Heart left ventricle (tissue), 16 donors: ENCODE measurements at regions not wholly inside any gene's neighbourhood (a gene's known extent, or its start where the extent isn't known, plus 50 kb on each side); places are given as distances from the start of the nearest gene placed in this dataset.

ENCODE experiments used
- ATAC-seq, 4 donors: fragments of 200-7000 bp; cut with Tn5 transposase; one replicate each; pipeline ENCODE4 v1.9.1; 2020 to 2022; ENCODE audit warnings: moderate library complexity in 4 of 4, mild to moderate bottlenecking in 3 of 4, moderate number of reproducible peaks in 1 of 4
- DNase-seq, 5 donors: peaks; one replicate each; pipeline ENCODE4 v3.0.0-alpha.2; 2020
- H3K27ac ChIP-seq, 12 donors: fragments of 200-600 bp; sonication (generic) in 4 of 12; one replicate each; pipeline versions ENCODE4 v1.5.0 to v1.8.0; 2016 to 2022; ENCODE audit warnings: mild to moderate bottlenecking in 2 of 12
- H3K27me3 ChIP-seq, 9 donors: fragments of 200-600 bp; sonication (generic) in 2 of 9; one replicate each; pipeline versions ENCODE4 v1.5.1 to v1.8.0; 2016 to 2022; ENCODE audit warnings: mild to moderate bottlenecking in 3 of 9
- H3K36me3 ChIP-seq, 9 donors: fragments of 200-600 bp; sonication (generic) in 2 of 9; one replicate each; pipeline versions ENCODE4 v1.5.0 to v1.8.0; 2018 to 2022; ENCODE audit warnings: mild to moderate bottlenecking in 2 of 9
- H3K4me1 ChIP-seq, 12 donors: fragments of 200-600 bp; sonication (generic) in 4 of 12; one replicate each; pipeline versions ENCODE4 v1.5.0 to v1.8.0; 2016 to 2022; ENCODE audit warnings: mild to moderate bottlenecking in 3 of 12
- H3K4me3 ChIP-seq, 12 donors: fragments of 200-600 bp; sonication (generic) in 4 of 12; one replicate each; pipeline versions ENCODE4 v1.5.0 to v1.8.0; 2017 to 2022; ENCODE audit warnings: mild to moderate bottlenecking in 9 of 12, moderate library complexity in 4 of 12
- H3K9me3 ChIP-seq, 12 donors: fragments of 200-600 bp; sonication (generic) in 4 of 12; one replicate each; pipeline versions ENCODE4 v1.5.0 to v1.8.0; 2016 to 2022; ENCODE audit warnings: mild to moderate bottlenecking in 1 of 12
- CTCF ChIP-seq, 12 donors: fragments of 200-600 bp; sonication (generic) in 4 of 12; IDR thresholded peaks; one replicate each; pipeline versions ENCODE4 v1.5.0 to v1.8.0; 2018 to 2022; ENCODE audit warnings: antibody characterized with exemption in 12 of 12, mild to moderate bottlenecking in 5 of 12
- POLR2A ChIP-seq, 2 donors: fragments of 450-650 bp; IDR thresholded peaks; one replicate each; pipeline ENCODE4 v1.6.1; 2017; ENCODE audit warnings: antibody characterized with exemption in 2 of 2, mild to moderate bottlenecking in 2 of 2, moderate library complexity in 2 of 2
- WGBS, 4 donors: extraction: QIAGEN DNeasy Blood & Tissue Kit in 2 of 4; methylation state at CpG; one replicate each; pipeline versions ENCODE4 v1.1.5 to v1.1.7; 2013 to 2018; 5-methylcytosine and 5-hydroxymethylcytosine counted together
- intact Hi-C, 10 donors: fragments of 100-400 bp; cut with DNase I; formaldehyde crosslinking; loops; one replicate each; pipeline versions ENCODE4 v1.11.1 to v1.14.2; 2022
- donor health status: ischemic (EF 13 %, LVEDD 7.1; RV severe dilation, severe dysfunction).
- donor health status: healthy with polysubstance abuse.
- donor health status: DM: no; HTN: yes; CAD: no.
- donor health status: DM: no; HTN: no; CAD: no.
- donor health status: ischemic (EF 25% LVEDD 6.9; RV normal size, moderate dysfunction).
- donor health status: ischemic (EF 25% LVEDD 5.7; RV mildly dilated, moderate dysfunction).
- donor health status: healthy.
- donor health status: DM: yes; HTN: yes; CAD: no.
- donor health status: ischemic (EF 35%, LVEDD 5.7; RV mildly dilated, moderate dysfunction).
- donor health status: nonischemic (EF 11% LVEDD 7.7; RV severe dilation, severe dysfunction).
- donor health status: DM: yes; HTN: yes; CAD: no.
- donor health status: PGD.
- donor health status: ischemic (EF 29% LVEDD 5.4; RV normal size, mild dysfunction).
- donor health status: nonischemic (EF 23%, LVEDD 6.1; RV moderate dilation, normal function).

- no peak overlapping the region for H3K4me3 ChIP-seq
- H3K27me3 ChIP-seq = no peaks in the 10 kb centered on the region
- no peaks in the 10 kb centered on the region for H3K4me1 ChIP-seq
- WGBS, 4 donors = 39 to 60% (median 54%) methylated on average over 3 of the region's 3 CpGs
- ATAC-seq (no peak), DNase-seq (no peak)
- peaks cover 0 to 5% (median 0%) of the 10 kb centered on the region in 12 donors for H3K9me3 ChIP-seq
- TF ChIP-seq POLR2A (IDR thresholded peaks at IDR 0.05) (no peak), CTCF (IDR thresholded peaks at IDR 0.05) (no peak)
- H3K36me3 ChIP-seq = no peaks in the 10 kb centered on the region
- H3K27ac ChIP-seq = no peak overlapping the region
- intact Hi-C loops = no loop called here
Measured at GRCh38 chr16:77488652-77489051, 53.8 kb upstream of the ADAMTS18 start.

- intact Hi-C loops = no loop called here
- Histone ChIP-seq H3K9me3 (peaks cover 0 to 5% (median 0%) of the 10 kb centered on the region in 12 donors), H3K4me1 (no peaks in the 10 kb centered on the region), H3K4me3 (no peak overlapping the region), H3K27me3 (no peaks in the 10 kb centered on the region), H3K27ac (no peak overlapping the region), H3K36me3 (no peaks in the 10 kb centered on the region)
- 84 to 91% (median 87%) methylated on average over 5 of the region's 5 CpGs for WGBS, 4 donors
- DNase-seq (no peak), ATAC-seq (no peak)
- no peak for TF ChIP-seq CTCF (IDR thresholded peaks at IDR 0.05)
- no peak for TF ChIP-seq POLR2A (IDR thresholded peaks at IDR 0.05)
Measured at GRCh38 chr16:77491091-77491490, 56.3 kb upstream of the ADAMTS18 start.

- Histone ChIP-seq H3K4me1 (peaks cover 0 to 9% (median 0%) of the 10 kb centered on the region in 12 donors), H3K27ac (no peak overlapping the region), H3K36me3 (no peaks in the 10 kb centered on the region), H3K27me3 (peaks cover 0 to 6% (median 0%) of the 10 kb centered on the region in 9 donors), H3K4me3 (no peak overlapping the region), H3K9me3 (no peaks in the 10 kb centered on the region)
- intact Hi-C loops = no loop called here
- 54 to 59% (median 56%) methylated on average over 2 of the region's 2 CpGs for WGBS, 4 donors
- no peak for ATAC-seq
- DNase-seq = no peak
- TF ChIP-seq CTCF (IDR thresholded peaks at IDR 0.05) (no peak), POLR2A (IDR thresholded peaks at IDR 0.05) (no peak)
Measured at GRCh38 chr16:77496934-77497333, 62.1 kb upstream of the ADAMTS18 start.

GRCh38 chr16:77499373-77500285, 64.8 kb upstream of the ADAMTS18 start:
- no peak overlapping the region for H3K4me3 ChIP-seq
- peak in 3 of 5 donors; percentile 16 to 33 (median 19) for DNase-seq
- H3K4me1 ChIP-seq = peaks cover 0 to 9% (median 0%) of the 10 kb centered on the region in 12 donors
- no peak overlapping the region for H3K27ac ChIP-seq
- H3K27me3 ChIP-seq = peaks cover 0 to 6% (median 0%) of the 10 kb centered on the region in 9 donors
- TF ChIP-seq CTCF (IDR thresholded peaks at IDR 0.05) (no peak), POLR2A (IDR thresholded peaks at IDR 0.05) (no peak)
- ATAC-seq = peak in 3 of 4 donors; percentile 53 to 61 (median 55)
- intact Hi-C loops = no loop called here
- WGBS, 4 donors = 41 to 53% (median 51%) methylated on average over 11 to 12 of the region's 12 CpGs
- H3K36me3 ChIP-seq = no peaks in the 10 kb centered on the region
- H3K9me3 ChIP-seq = no peaks in the 10 kb centered on the region
